Pancreas (tissue), 10 donors: ENCODE measurements at regions not wholly inside any gene's neighbourhood (a gene's known extent, or its start where the extent isn't known, plus 50 kb on each side); places are given as distances from the start of the nearest gene placed in this dataset.

Source experiments
- ATAC-seq, 4 donors: fragments of 200-7000 bp; cut with Tn5 transposase; one replicate each; pipeline versions ENCODE4 v1.8.0 to v1.9.1; 2020; ENCODE audit warnings: mild to moderate bottlenecking in 4 of 4, moderate library complexity in 4 of 4
- DNase-seq, 6 donors: peaks; one replicate each; pipeline ENCODE4 v3.0.0-alpha.2; 2020
- FAIRE-seq: peaks from 2 replicates; lab custom pipeline; 2012; peaks lifted over from hg19 to GRCh38; lab: Jason Lieb, UNC
- H3K27ac ChIP-seq, 4 donors: fragments of 200-600 bp; sonication (generic); 1 replicate in 3 of 4; 2 replicates in 1 of 4; pipeline versions ENCODE4 v1.5.0 to v1.8.0; 2020
- H3K27me3 ChIP-seq, 4 donors: fragments of 200-600 bp; one replicate each; pipeline ENCODE4 v1.8.0; 2021
- H3K36me3 ChIP-seq, 3 donors: fragments of 200-600 bp; sonication (generic) in 1 of 3; one replicate each; pipeline versions ENCODE4 v1.5.0 to v1.8.0; 2020 to 2021
- H3K4me1 ChIP-seq, 3 donors: fragments of 200-600 bp; one replicate each; pipeline ENCODE4 v1.8.0; 2021
- H3K4me3 ChIP-seq, 4 donors: fragments of 200-600 bp; sonication (generic) in 2 of 4; one replicate each; pipeline versions ENCODE4 v1.5.0 to v1.8.0; 2020 to 2021
- H3K9me3 ChIP-seq, 4 donors: fragments of 200-600 bp; one replicate each; pipeline ENCODE4 v1.8.0; 2021
- CTCF ChIP-seq, 4 donors: fragments of 200-600 bp; sonication (generic) in 3 of 4; IDR thresholded peaks; one replicate each; pipeline versions ENCODE4 v1.5.0 to v1.8.0; 2021; ENCODE audit warnings: antibody characterized with exemption in 4 of 4
- WGBS, 2 donors: extraction: QIAGEN DNeasy Blood & Tissue Kit; methylation state at CpG; one replicate each; pipeline ENCODE4 v1.1.7; 2013; 5-methylcytosine and 5-hydroxymethylcytosine counted together
- intact Hi-C, 3 donors: fragments of 100-400 bp; cut with DNase I; formaldehyde crosslinking; loops; one replicate each; pipeline versions ENCODE4 v1.11.1 to v1.14.2; 2022
- donor health status: healthy with polysubstance abuse.
- donor health status: DM: no; HTN: no; CAD: no; lungs with moderate emphysema.
- donor health status: DM: no; HTN: no; CAD: no.
- donor health status: control.
- donor health status: control.
- donor health status: Bipolar disorder and iron deficiency.
- donor health status: DM: yes; HTN: yes; CAD: no.
- donor health status: DM: no; HTN: no; CAD: no.
- donor health status: DM: no; HTN: no; CAD: no.
- donor health status: DM: yes; HTN: yes; CAD: no.

- no peak for FAIRE-seq
- no peak for ATAC-seq
- Histone ChIP-seq H3K36me3 (no peaks in the 10 kb centered on the region), H3K4me3 (no peak overlapping the region), H3K9me3 (no peaks in the 10 kb centered on the region), H3K27me3 (no peaks in the 10 kb centered on the region), H3K4me1 (no peaks in the 10 kb centered on the region), H3K27ac (no peak overlapping the region)
- WGBS, 2 donors, result 85 to 86% methylated on average over 7 of the region's 7 CpGs
- no peak for TF ChIP-seq CTCF (IDR thresholded peaks at IDR 0.05)
- intact Hi-C loops, result no loop called here
- no peak for DNase-seq
Measured at GRCh38 chr1:239025997-239026694, 360.2 kb upstream of the CHRM3 start.

GRCh38 chr1:239025223-239025622, 361.1 kb upstream of the CHRM3 start:
- Histone ChIP-seq H3K36me3 (no peaks in the 10 kb centered on the region), H3K4me3 (no peak overlapping the region), H3K27me3 (no peaks in the 10 kb centered on the region), H3K9me3 (no peaks in the 10 kb centered on the region), H3K27ac (no peak overlapping the region), H3K4me1 (no peaks in the 10 kb centered on the region)
- WGBS, 2 donors, result 87 to 92% methylated on average over 7 of the region's 7 CpGs
- DNase-seq (no peak), ATAC-seq (no peak), FAIRE-seq (no peak)
- intact Hi-C loops, result no loop called here
- no peak for TF ChIP-seq CTCF (IDR thresholded peaks at IDR 0.05)

- H3K9me3 ChIP-seq, result no peaks in the 10 kb centered on the region
- no peaks in the 10 kb centered on the region for H3K27me3 ChIP-seq
- no peak overlapping the region for H3K27ac ChIP-seq
- H3K4me3 ChIP-seq, result no peak overlapping the region
- FAIRE-seq, result no peak
- no peak for ATAC-seq
- H3K4me1 ChIP-seq, result no peaks in the 10 kb centered on the region
- no peak for TF ChIP-seq CTCF (IDR thresholded peaks at IDR 0.05)
- intact Hi-C loops, result no loop called here
- WGBS, 2 donors, result 51 to 61% methylated on average over 4 of the region's 4 CpGs
- no peaks in the 10 kb centered on the region for H3K36me3 ChIP-seq
- DNase-seq, result no peak
Measured at GRCh38 chr1:239023732-239024360, 362.5 kb upstream of the CHRM3 start.

- Histone ChIP-seq H3K27me3 (peaks cover 0 to 3% (median 0%) of the 10 kb centered on the region in 4 donors), H3K4me3 (no peak overlapping the region), H3K27ac (no peak overlapping the region), H3K36me3 (no peaks in the 10 kb centered on the region), H3K9me3 (no peaks in the 10 kb centered on the region), H3K4me1 (no peaks in the 10 kb centered on the region)
- intact Hi-C loops, result no loop called here
- no peak for TF ChIP-seq CTCF (IDR thresholded peaks at IDR 0.05)
- ATAC-seq, result no peak
- no peak for FAIRE-seq
- DNase-seq, result no peak
- whole genome bisulfite sequencing, 2 donors, result 84 to 95% methylated on average over 2 of the region's 2 CpGs
Measured at GRCh38 chr1:239016337-239016736, 370.0 kb upstream of the CHRM3 start.

- no peak overlapping the region for H3K4me3 ChIP-seq
- no peaks in the 10 kb centered on the region for H3K4me1 ChIP-seq
- H3K27me3 ChIP-seq, result no peaks in the 10 kb centered on the region
- H3K36me3 ChIP-seq, result no peaks in the 10 kb centered on the region
- DNase-seq (no peak), FAIRE-seq (no peak), ATAC-seq (no peak)
- TF ChIP-seq CTCF (IDR thresholded peaks at IDR 0.05), result no peak
- intact Hi-C loops, result no loop called here
- 60 to 63% methylated on average over 1 of the region's 1 CpG for WGBS, 2 donors
- no peak overlapping the region for H3K27ac ChIP-seq
- no peaks in the 10 kb centered on the region for H3K9me3 ChIP-seq
Measured at GRCh38 chr1:239011382-239011781, 375.0 kb upstream of the CHRM3 start.
